ENCODE measurements at regions not wholly inside any gene's neighbourhood (a gene's known extent, or its start where the extent isn't known, plus 50 kb on each side); places are given as distances from the start of the nearest gene placed in this dataset.

DNA sequence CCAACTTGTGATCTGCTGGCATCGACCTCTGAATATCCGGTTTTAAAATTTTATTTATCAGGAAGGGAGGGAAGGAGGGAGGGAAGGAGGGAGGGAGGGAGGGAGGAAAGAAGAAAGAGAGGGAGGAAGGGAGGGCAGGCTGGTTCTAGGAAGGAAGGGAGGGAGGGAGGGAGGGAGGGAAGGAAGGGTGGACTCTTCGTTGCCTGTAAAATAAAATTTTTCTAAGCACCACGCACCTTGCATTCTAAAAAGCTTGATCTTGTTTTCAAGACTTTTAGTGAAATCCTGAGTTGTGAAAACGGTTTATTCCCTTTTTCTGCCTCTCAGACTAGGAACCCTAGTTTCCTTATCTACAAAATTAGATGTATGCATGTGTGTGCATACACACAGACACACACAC is 101.7 kb upstream of the RAP2B start:
- no peak for TF ChIP-seq POLR2AphosphoS5 (IDR thresholded peaks at IDR 0.05; ENCODE audit: low read depth)
- TF ChIP-seq, protein P1, sequence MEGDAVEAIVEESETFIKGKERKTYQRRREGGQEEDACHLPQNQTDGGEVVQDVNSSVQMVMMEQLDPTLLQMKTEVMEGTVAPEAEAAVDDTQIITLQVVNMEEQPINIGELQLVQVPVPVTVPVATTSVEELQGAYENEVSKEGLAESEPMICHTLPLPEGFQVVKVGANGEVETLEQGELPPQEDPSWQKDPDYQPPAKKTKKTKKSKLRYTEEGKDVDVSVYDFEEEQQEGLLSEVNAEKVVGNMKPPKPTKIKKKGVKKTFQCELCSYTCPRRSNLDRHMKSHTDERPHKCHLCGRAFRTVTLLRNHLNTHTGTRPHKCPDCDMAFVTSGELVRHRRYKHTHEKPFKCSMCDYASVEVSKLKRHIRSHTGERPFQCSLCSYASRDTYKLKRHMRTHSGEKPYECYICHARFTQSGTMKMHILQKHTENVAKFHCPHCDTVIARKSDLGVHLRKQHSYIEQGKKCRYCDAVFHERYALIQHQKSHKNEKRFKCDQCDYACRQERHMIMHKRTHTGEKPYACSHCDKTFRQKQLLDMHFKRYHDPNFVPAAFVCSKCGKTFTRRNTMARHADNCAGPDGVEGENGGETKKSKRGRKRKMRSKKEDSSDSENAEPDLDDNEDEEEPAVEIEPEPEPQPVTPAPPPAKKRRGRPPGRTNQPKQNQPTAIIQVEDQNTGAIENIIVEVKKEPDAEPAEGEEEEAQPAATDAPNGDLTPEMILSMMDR (conservative IDR thresholded peaks at IDR 0.05; ENCODE audit: low read depth in 2 of 2): no peak
- TF ChIP-seq EZH2phosphoT487 (IDR thresholded peaks at IDR 0.05; ENCODE audit: unreplicated experiment): no peak

Measured in GM23338 (cell line).